Adrenal gland (tissue), 9 donors: ENCODE measurements at regions not wholly inside any gene's neighbourhood (a gene's known extent, or its start where the extent isn't known, plus 50 kb on each side); places are given as distances from the start of the nearest gene placed in this dataset.

Experiments used
- DNase-seq, 7 donors: peaks; one replicate each; pipeline ENCODE4 v3.0.0-alpha.2; 2019 to 2020
- H3K27ac ChIP-seq, 5 donors: fragments of 200-600 bp; sonication (generic) in 4 of 5; 1 replicate in 3 of 5; 2 replicates in 2 of 5; pipeline versions ENCODE4 v1.5.1 to v1.8.0; 2016 to 2020; ENCODE audit warnings: mild to moderate bottlenecking in 1 of 5
- H3K27me3 ChIP-seq: fragments of 200-600 bp; 2 replicates; pipeline ENCODE4 v1.8.0; 2021
- H3K36me3 ChIP-seq, 2 donors: fragments of 200-600 bp; replicated peaks in 1 of 2; 1 replicate in 1 of 2; 2 replicates in 1 of 2; pipeline versions ENCODE4 v1.5.1 to v1.8.0; 2018 to 2022
- H3K4me1 ChIP-seq, 2 donors: fragments of 200-600 bp; replicated peaks in 1 of 2; 1 replicate in 1 of 2; 2 replicates in 1 of 2; pipeline versions ENCODE4 v1.5.1 to v1.8.0; 2018 to 2021
- H3K4me3 ChIP-seq, 4 donors: fragments of 200-600 bp; sonication (generic) in 3 of 4; one replicate each; pipeline ENCODE4 v1.5.1; 2016 to 2018
- H3K9me3 ChIP-seq, 3 donors: fragments of 200-600 bp; sonication (generic) in 1 of 3; replicated peaks in 1 of 3; 1 replicate in 2 of 3; 2 replicates in 1 of 3; pipeline versions ENCODE4 v1.5.1 to v1.8.0; 2016 to 2021
- POLR2A ChIP-seq, 2 donors: fragments of 450-650 bp; IDR thresholded peaks; one replicate each; pipeline ENCODE4 v1.6.1; 2017; ENCODE audit warnings: antibody characterized with exemption in 2 of 2, mild to moderate bottlenecking in 2 of 2, moderate library complexity in 1 of 2
- WGBS, 4 donors: extraction: QIAGEN DNeasy Blood & Tissue Kit in 2 of 4; methylation state at CpG; one replicate each; pipeline versions ENCODE4 v1.1.5 to v1.1.7; 2013 to 2017; 5-methylcytosine and 5-hydroxymethylcytosine counted together
- intact Hi-C, 2 donors: fragments of 100-400 bp; cut with DNase I; formaldehyde crosslinking; loops; one replicate each; pipeline versions ENCODE4 v1.14.1 to v1.15.0; 2022 to 2023
- TF ChIP-seq, protein P1 (sequence below), 6 experiments: fragments of 450-650 bp in 4 of 6; fragments of 200-600 bp in 2 of 6; sonication (generic) in 1 of 6; IDR thresholded peaks; 1 replicate in 5 of 6; 2 replicates in 1 of 6; pipeline versions ENCODE4 v1.5.1 to v1.8.0; 2016 to 2021; ENCODE audit warnings: antibody characterized with exemption in 6 of 6, mild to moderate bottlenecking in 2 of 6, moderate library complexity in 1 of 6
- donor health status: healthy with polysubstance abuse.
- donor health status: Bipolar disorder and iron deficiency.
- donor health status: DM: yes; HTN: yes; CAD: no.
- donor health status: DM: no; HTN: no; CAD: no.
- donor health status: DM: no; HTN: no; CAD: no.

DNA sequence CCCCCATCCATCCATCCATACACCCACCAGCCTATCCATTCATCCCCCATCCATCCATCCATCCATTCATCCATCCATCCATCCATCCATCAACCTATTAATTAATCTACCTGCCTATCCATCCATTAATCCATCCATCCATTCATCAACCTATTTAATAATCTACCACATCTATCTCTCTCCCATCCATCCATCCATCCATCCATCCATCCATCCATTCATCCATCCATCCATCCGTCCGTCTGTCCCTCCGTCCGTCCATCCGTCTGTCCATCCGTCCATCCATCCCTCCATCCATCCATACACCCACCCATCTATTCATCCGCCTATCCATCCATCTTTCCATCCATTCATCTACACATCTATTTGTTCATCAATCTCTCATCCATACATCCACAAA, 205.3 kb downstream of the VRK1 start:
- intact Hi-C loops = no loop called here
- H3K36me3 ChIP-seq = no peaks in the 10 kb centered on the region
- no peak overlapping the region for H3K4me3 ChIP-seq
- H3K9me3 ChIP-seq = no peaks in the 10 kb centered on the region
- DNase-seq = no peak
- TF ChIP-seq, protein P1, sequence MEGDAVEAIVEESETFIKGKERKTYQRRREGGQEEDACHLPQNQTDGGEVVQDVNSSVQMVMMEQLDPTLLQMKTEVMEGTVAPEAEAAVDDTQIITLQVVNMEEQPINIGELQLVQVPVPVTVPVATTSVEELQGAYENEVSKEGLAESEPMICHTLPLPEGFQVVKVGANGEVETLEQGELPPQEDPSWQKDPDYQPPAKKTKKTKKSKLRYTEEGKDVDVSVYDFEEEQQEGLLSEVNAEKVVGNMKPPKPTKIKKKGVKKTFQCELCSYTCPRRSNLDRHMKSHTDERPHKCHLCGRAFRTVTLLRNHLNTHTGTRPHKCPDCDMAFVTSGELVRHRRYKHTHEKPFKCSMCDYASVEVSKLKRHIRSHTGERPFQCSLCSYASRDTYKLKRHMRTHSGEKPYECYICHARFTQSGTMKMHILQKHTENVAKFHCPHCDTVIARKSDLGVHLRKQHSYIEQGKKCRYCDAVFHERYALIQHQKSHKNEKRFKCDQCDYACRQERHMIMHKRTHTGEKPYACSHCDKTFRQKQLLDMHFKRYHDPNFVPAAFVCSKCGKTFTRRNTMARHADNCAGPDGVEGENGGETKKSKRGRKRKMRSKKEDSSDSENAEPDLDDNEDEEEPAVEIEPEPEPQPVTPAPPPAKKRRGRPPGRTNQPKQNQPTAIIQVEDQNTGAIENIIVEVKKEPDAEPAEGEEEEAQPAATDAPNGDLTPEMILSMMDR (IDR thresholded peaks at IDR 0.05) = no peak
- no peak for TF ChIP-seq POLR2A (IDR thresholded peaks at IDR 0.05)
- 77 to 87% (median 83%) methylated on average over 7 of the region's 7 CpGs for WGBS, 4 donors
- no peak overlapping the region for H3K27ac ChIP-seq
- H3K27me3 ChIP-seq = no peaks in the 10 kb centered on the region
- no peaks in the 10 kb centered on the region for H3K4me1 ChIP-seq

DNA sequence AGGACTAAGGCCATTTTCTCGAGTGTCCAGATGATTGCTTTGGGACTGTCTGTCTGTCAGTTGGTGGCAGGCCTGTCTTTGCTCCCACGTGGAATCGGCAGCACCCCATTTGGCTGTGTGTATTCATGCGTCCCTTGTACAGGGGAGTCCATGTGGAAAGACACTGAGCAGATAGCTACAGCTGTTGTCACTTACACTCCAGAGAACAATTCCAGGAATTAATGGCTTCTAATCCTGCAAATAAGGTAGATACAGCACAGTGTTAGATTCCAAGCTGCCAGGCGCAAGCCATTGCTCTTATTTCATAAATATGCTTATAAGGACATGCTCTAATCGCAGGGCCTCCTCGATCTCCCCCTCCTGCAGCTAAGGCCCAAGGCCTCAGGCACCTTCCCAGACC, 208.8 kb downstream of the VRK1 start:
- intact Hi-C loops = no loop called here
- H3K4me1 ChIP-seq = no peaks in the 10 kb centered on the region
- H3K27me3 ChIP-seq = no peaks in the 10 kb centered on the region
- no peaks in the 10 kb centered on the region for H3K36me3 ChIP-seq
- 57 to 82% (median 76%) methylated on average over 7 of the region's 7 CpGs for WGBS, 4 donors
- H3K4me3 ChIP-seq = no peak overlapping the region
- no peak overlapping the region for H3K27ac ChIP-seq
- no peak for TF ChIP-seq POLR2A (IDR thresholded peaks at IDR 0.05)
- TF ChIP-seq, protein P1 (IDR thresholded peaks at IDR 0.05) = no peak
- no peaks in the 10 kb centered on the region for H3K9me3 ChIP-seq
- no peak for DNase-seq

DNA sequence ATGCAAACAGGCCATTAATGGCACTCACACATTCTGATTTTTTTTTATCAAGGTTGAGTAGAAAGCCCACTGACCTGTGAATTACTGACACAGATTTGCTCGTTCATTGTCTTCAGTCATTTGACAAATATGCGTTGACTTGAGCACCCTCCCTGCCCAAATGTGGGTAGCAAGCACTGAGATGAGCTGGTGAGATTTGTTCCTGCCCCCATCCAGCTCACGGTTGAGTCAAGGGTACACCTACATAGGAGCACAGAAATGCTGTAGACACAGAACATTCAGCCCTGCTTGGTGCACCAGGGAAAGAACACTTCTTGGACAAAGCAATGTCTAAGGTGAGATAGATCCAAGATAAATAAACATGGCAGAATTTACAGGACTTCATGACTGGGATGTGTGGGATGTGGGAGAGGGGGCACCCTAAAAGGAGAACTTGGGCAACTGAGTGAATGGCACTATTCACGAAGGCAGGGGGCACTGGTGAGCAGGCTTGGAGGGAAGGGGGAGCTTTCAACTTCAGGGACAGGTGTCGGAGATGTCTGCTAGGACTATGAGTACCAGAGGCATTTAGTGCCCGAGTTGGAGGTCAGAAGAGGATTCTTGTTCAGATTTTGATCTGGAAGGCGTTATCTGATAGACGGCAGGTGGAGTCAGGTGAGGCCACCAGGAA, 213.4 kb downstream of the VRK1 start:
- WGBS, 4 donors = 59 to 66% (median 63%) methylated on average over 8 of the region's 8 CpGs
- Histone ChIP-seq H3K9me3 (no peaks in the 10 kb centered on the region), H3K4me3 (no peak overlapping the region), H3K36me3 (no peaks in the 10 kb centered on the region), H3K27me3 (no peaks in the 10 kb centered on the region), H3K4me1 (no peaks in the 10 kb centered on the region), H3K27ac (no peak overlapping the region)
- TF ChIP-seq POLR2A (IDR thresholded peaks at IDR 0.05) = no peak
- TF ChIP-seq, protein P1 (IDR thresholded peaks at IDR 0.05) = no peak
- DNase-seq = no peak
- intact Hi-C loops = no loop called here

DNA sequence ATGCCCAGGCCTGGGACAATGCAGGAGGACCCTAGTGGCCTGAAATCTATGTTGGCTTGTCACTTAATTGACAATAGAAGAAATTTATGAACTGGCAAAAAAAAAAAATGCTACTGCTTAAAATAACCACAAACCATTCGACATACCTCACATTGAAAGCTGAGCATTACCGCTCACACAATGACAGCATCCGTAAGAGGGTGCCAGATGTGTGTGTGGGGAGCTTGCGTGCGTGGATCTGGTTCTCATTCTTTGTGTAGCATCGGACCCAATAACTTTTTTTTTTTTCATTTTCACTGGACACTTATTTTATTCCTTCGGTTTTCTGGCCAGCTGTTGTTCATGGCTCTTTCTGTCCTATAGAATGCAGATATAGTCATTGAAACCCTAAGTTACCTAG, 216.7 kb downstream of the VRK1 start:
- Histone ChIP-seq H3K4me3 (no peak overlapping the region), H3K27me3 (no peaks in the 10 kb centered on the region), H3K4me1 (no peaks in the 10 kb centered on the region), H3K36me3 (no peaks in the 10 kb centered on the region), H3K9me3 (no peaks in the 10 kb centered on the region), H3K27ac (no peak overlapping the region)
- no peak for TF ChIP-seq POLR2A (IDR thresholded peaks at IDR 0.05)
- TF ChIP-seq, protein P1 (IDR thresholded peaks at IDR 0.05) = no peak
- intact Hi-C loops = no loop called here
- DNase-seq = no peak
- 76 to 87% (median 82%) methylated on average over 7 of the region's 7 CpGs for WGBS, 4 donors
